H9 (cell line): ENCODE measurements at regions not wholly inside any gene's neighbourhood (a gene's known extent, or its start where the extent isn't known, plus 50 kb on each side); places are given as distances from the start of the nearest gene placed in this dataset.
"Not testable (repeated sequence)": the region's sequence is repeated elsewhere in the genome, so short reads cannot be mapped to it uniquely, and the experiment has no call there.

ENCODE experiments used
- DNase-seq: peaks from one replicate; pipeline ENCODE4 v3.0.0-alpha.2; 2017
- H2AFZ ChIP-seq: one replicate; pipeline ENCODE4 v1.6.1; 2013; ENCODE audit warnings: mild to moderate bottlenecking, low read length, control low read depth, moderate library complexity
- H2AK5ac ChIP-seq: 2 replicates; pipeline ENCODE4 v1.6.1; 2013; ENCODE audit warnings: low read length, control low read depth, mixed read lengths; ENCODE audit not compliant: insufficient read length
- H2BK120ac ChIP-seq: one replicate; pipeline ENCODE4 v1.6.1; 2013; ENCODE audit warnings: low read depth, mild to moderate bottlenecking, low read length, control low read depth, inconsistent platforms; ENCODE audit not compliant: poor library complexity, severe bottlenecking
- H2BK12ac ChIP-seq: 2 replicates; pipeline ENCODE4 v1.6.1; 2013; ENCODE audit warnings: low read length, control low read depth, mixed read lengths, low read depth; ENCODE audit not compliant: insufficient read length
- H2BK15ac ChIP-seq: 2 replicates; pipeline ENCODE4 v1.6.1; 2013; ENCODE audit warnings: low read depth, low read length, control low read depth
- H2BK20ac ChIP-seq: one replicate; pipeline ENCODE4 v1.6.1; 2013; ENCODE audit warnings: low read depth, mild to moderate bottlenecking, low read length, control low read depth, inconsistent platforms; ENCODE audit not compliant: poor library complexity, severe bottlenecking
- H2BK5ac ChIP-seq: 2 replicates; pipeline ENCODE4 v1.6.1; 2013; ENCODE audit warnings: low read length, control low read depth, mixed read lengths; ENCODE audit not compliant: insufficient read length
- H3K14ac ChIP-seq: 2 replicates; pipeline ENCODE4 v1.6.1; 2013; ENCODE audit warnings: low read length, control low read depth; ENCODE audit not compliant: insufficient read depth
- H3K18ac ChIP-seq: 2 replicates; pipeline ENCODE4 v1.6.1; 2013; ENCODE audit warnings: low read depth, mild to moderate bottlenecking, mixed read lengths, low read length, control low read depth; ENCODE audit not compliant: insufficient read length
- H3K23ac ChIP-seq: 2 replicates; pipeline ENCODE4 v1.6.1; 2013; ENCODE audit warnings: low read length, control low read depth, mixed read lengths, low read depth; ENCODE audit not compliant: insufficient read length
- H3K23me2 ChIP-seq: 2 replicates; pipeline ENCODE4 v1.6.1; 2013; ENCODE audit warnings: low read depth, mild to moderate bottlenecking, mixed read lengths, low read length, control low read depth; ENCODE audit not compliant: insufficient read length, poor library complexity, severe bottlenecking
- H3K27ac ChIP-seq: 2 replicates; pipeline ENCODE4 v1.5.1; 2013; ENCODE audit warnings: low read length, control low read depth, mixed read lengths, low read depth; ENCODE audit not compliant: insufficient read length
- H3K27me3 ChIP-seq: 2 replicates; pipeline ENCODE4 v1.6.1; 2013; ENCODE audit warnings: low read length, control low read depth, inconsistent platforms; ENCODE audit not compliant: insufficient read depth
- H3K4ac ChIP-seq: 2 replicates; pipeline ENCODE4 v1.6.1; 2013; ENCODE audit warnings: low read depth, mild to moderate bottlenecking, control low read depth, inconsistent platforms, low read length, moderate library complexity
- H3K4me1 ChIP-seq: 2 replicates; pipeline ENCODE4 v1.6.1; 2013; ENCODE audit warnings: low read length, control low read depth, inconsistent platforms; ENCODE audit not compliant: insufficient read depth
- H3K4me2 ChIP-seq: 2 replicates; pipeline ENCODE4 v1.6.1; 2013; ENCODE audit warnings: low read length, control low read depth, mixed read lengths; ENCODE audit not compliant: insufficient read length, insufficient read depth
- H3K56ac ChIP-seq: 2 replicates; pipeline ENCODE4 v1.6.1; 2013; ENCODE audit warnings: low read depth, mild to moderate bottlenecking, mixed read lengths, low read length, control low read depth; ENCODE audit not compliant: insufficient read length
- H3K79me1 ChIP-seq: 2 replicates; pipeline ENCODE4 v1.6.1; 2013; ENCODE audit warnings: low read depth, mild to moderate bottlenecking, moderate library complexity, low read length, control low read depth, inconsistent platforms; ENCODE audit not compliant: insufficient read depth, poor library complexity, severe bottlenecking
- H3K79me2 ChIP-seq: 2 replicates; pipeline ENCODE4 v1.6.1; 2013; ENCODE audit warnings: low read length, control low read depth, inconsistent platforms; ENCODE audit not compliant: insufficient read depth
- H3K9ac ChIP-seq: 2 replicates; pipeline ENCODE4 v1.6.1; 2013; ENCODE audit warnings: low read length, control low read depth, mixed read lengths; ENCODE audit not compliant: insufficient read length; ENCODE audit errors: extremely low read depth
- H3K9me3 ChIP-seq: one replicate; pipeline ENCODE4 v1.6.1; 2013; ENCODE audit warnings: low read depth, low read length, inconsistent platforms; ENCODE audit not compliant: control insufficient read depth
- H3T11ph ChIP-seq: one replicate; pipeline ENCODE4 v1.6.1; 2013; ENCODE audit warnings: mild to moderate bottlenecking, low read length, control low read depth, inconsistent platforms
- H4K20me1 ChIP-seq: one replicate; pipeline ENCODE4 v1.6.1; 2013; ENCODE audit not compliant: control insufficient read depth, insufficient read length, insufficient read depth
- H4K5ac ChIP-seq: 2 replicates; pipeline ENCODE4 v1.6.1; 2013; ENCODE audit warnings: low read depth, mild to moderate bottlenecking, mixed read lengths, low read length, control low read depth; ENCODE audit not compliant: insufficient read length
- H4K8ac ChIP-seq: replicated peaks from 2 replicates; pipeline ENCODE4 v1.6.1; 2013; ENCODE audit warnings: low read length, control low read depth, mixed read lengths, low read depth; ENCODE audit not compliant: insufficient read length
- H4K91ac ChIP-seq: 2 replicates; pipeline ENCODE4 v1.6.1; 2013; ENCODE audit warnings: low read depth, mild to moderate bottlenecking, moderate library complexity, mixed read lengths, low read length, control low read depth; ENCODE audit not compliant: insufficient read length
- H3K27ac Mint-ChIP-seq, 3 experiments: 2 replicates in 2 of 3; 3 replicates in 1 of 3; pipeline ENCODE4 v1.8.0; 2020 to 2021; ENCODE audit warnings: mixed read lengths in 3 of 3, mild to moderate bottlenecking in 1 of 3, moderate library complexity in 1 of 3
- H3K27me3 Mint-ChIP-seq: 2 replicates; pipeline ENCODE4 v1.8.0; 2021; ENCODE audit warnings: low read depth, mild to moderate bottlenecking, moderate library complexity, mixed read lengths
- H3K36me3 Mint-ChIP-seq, 3 experiments: 2 replicates in 2 of 3; 3 replicates in 1 of 3; pipeline ENCODE4 v1.8.0; 2020 to 2021; ENCODE audit warnings: low read depth in 3 of 3, mixed read lengths in 3 of 3; ENCODE audit not compliant: insufficient read depth in 1 of 3
- H3K4me1 Mint-ChIP-seq, 2 experiments: 2 replicates each; pipeline ENCODE4 v1.8.0; 2020; ENCODE audit warnings: mixed read lengths in 2 of 2
- H3K4me3 Mint-ChIP-seq, 2 experiments: 2 replicates in 1 of 2; 3 replicates in 1 of 2; pipeline ENCODE4 v1.8.0; 2020 to 2021; ENCODE audit warnings: mild to moderate bottlenecking in 2 of 2, mixed read lengths in 2 of 2, moderate library complexity in 1 of 2
- H3K9me3 Mint-ChIP-seq, 2 experiments: 2 replicates in 1 of 2; 3 replicates in 1 of 2; pipeline ENCODE4 v1.8.0; 2020; ENCODE audit warnings: mild to moderate bottlenecking in 2 of 2, mixed read lengths in 2 of 2, moderate library complexity in 1 of 2
- WGBS: extraction: QIAGEN DNeasy Blood & Tissue Kit; methylation state at CpG from one replicate; pipeline ENCODE4 v1.1.7; 2013; ENCODE audit warnings: missing lambda C conversion rate, low lambda C conversion rate, mixed read lengths; ENCODE audit not compliant: insufficient read length; ENCODE audit errors: extremely low coverage; 5-methylcytosine and 5-hydroxymethylcytosine counted together
- TF ChIP-seq, protein P1 (sequence below): fragments of 200-600 bp; sonication (generic); conservative IDR thresholded peaks from 3 replicates; pipeline ENCODE4 v1.8.0; 2021; ENCODE audit warnings: antibody characterized with exemption, mild to moderate bottlenecking

- Histone ChIP-seq H3K79me2 (no peaks in the 10 kb centered on the region), H3K9me3 (no peaks in the 10 kb centered on the region), H2AFZ (no peak overlapping the region), H4K20me1 (no peaks in the 10 kb centered on the region), H3K14ac (no peak overlapping the region), H2BK15ac (0 out of 2 replicates have a peak overlapping the region, but pooled peaks have one; percentile 6), H3K27me3 (no peaks in the 10 kb centered on the region), H2BK20ac (no peak overlapping the region), H3K4me2 (no peak overlapping the region), H4K91ac (no peak overlapping the region), H3K4me1 (no peaks in the 10 kb centered on the region), H3T11ph (no peak overlapping the region), H2BK12ac (no peak overlapping the region), H2AK5ac (no peak overlapping the region), H3K18ac (no peak overlapping the region), H3K4ac (no peak overlapping the region), H3K23ac (no peak overlapping the region), H3K9ac (no peak overlapping the region), H2BK120ac (no peak overlapping the region), H2BK5ac (no peak overlapping the region), H3K23me2 (no peaks in the 10 kb centered on the region), H3K79me1 (no peaks in the 10 kb centered on the region), H4K8ac (no peak overlapping the region), H4K5ac (no peak overlapping the region), H3K27ac (no peak overlapping the region), H3K56ac (no peak overlapping the region)
- peaks cover 0 to 4% of the 10 kb centered on the region in 2 experiments; a peak in 2 of 5 replicates for H3K9me3 Mint-ChIP-seq
- no peaks in the 10 kb centered on the region for H3K27me3 Mint-ChIP-seq
- H3K4me1 Mint-ChIP-seq: peaks cover 8 to 9% of the 10 kb centered on the region in 2 experiments; a peak in 3 of 4 replicates
- no peak overlapping the region for H3K4me3 Mint-ChIP-seq
- WGBS: no CpG with 5 or more reads among the region's 5 CpGs
- H3K27ac Mint-ChIP-seq: no peak overlapping the region
- no peaks in the 10 kb centered on the region; a peak in 1 of 7 replicates for H3K36me3 Mint-ChIP-seq
- TF ChIP-seq, protein P1, sequence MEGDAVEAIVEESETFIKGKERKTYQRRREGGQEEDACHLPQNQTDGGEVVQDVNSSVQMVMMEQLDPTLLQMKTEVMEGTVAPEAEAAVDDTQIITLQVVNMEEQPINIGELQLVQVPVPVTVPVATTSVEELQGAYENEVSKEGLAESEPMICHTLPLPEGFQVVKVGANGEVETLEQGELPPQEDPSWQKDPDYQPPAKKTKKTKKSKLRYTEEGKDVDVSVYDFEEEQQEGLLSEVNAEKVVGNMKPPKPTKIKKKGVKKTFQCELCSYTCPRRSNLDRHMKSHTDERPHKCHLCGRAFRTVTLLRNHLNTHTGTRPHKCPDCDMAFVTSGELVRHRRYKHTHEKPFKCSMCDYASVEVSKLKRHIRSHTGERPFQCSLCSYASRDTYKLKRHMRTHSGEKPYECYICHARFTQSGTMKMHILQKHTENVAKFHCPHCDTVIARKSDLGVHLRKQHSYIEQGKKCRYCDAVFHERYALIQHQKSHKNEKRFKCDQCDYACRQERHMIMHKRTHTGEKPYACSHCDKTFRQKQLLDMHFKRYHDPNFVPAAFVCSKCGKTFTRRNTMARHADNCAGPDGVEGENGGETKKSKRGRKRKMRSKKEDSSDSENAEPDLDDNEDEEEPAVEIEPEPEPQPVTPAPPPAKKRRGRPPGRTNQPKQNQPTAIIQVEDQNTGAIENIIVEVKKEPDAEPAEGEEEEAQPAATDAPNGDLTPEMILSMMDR: no peak
- DNase-seq: no peak
These were observed 296.9 kb upstream of the SGK1 start for GRCh38 chr6:134614606-134615485.

DNA sequence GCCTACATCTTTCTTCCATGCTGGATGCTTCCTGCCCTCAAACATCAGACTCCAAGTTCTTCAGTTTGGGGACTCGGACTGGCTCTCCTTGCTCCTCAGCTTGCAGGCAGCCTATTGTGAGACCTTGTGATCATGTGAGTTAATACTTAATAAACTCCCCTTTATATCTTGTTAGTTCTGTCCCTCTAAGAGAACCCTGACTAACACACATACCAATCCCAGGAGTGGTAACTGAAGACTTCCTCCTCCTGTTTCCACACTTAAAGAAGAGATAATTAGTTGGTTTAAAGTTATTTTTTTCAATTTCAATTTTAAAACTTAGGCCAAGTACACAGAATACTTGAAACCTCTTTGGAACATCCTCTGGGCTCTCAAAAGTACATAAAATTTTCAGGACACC, 294.2 kb upstream of the SGK1 start:
- not testable (repeated sequence) for H4K8ac ChIP-seq, H3K36me3 Mint-ChIP-seq, H4K5ac ChIP-seq, H3K56ac ChIP-seq, H3K4me1 Mint-ChIP-seq, H2BK20ac ChIP-seq, H2BK120ac ChIP-seq, H3K18ac ChIP-seq, H3T11ph ChIP-seq, H2BK15ac ChIP-seq, H3K27ac Mint-ChIP-seq, H4K91ac ChIP-seq, H3K79me1 ChIP-seq, H3K14ac ChIP-seq, H2BK5ac ChIP-seq, H3K27me3 ChIP-seq, H3K4me3 Mint-ChIP-seq, H2AFZ ChIP-seq, DNase-seq, H3K9me3 ChIP-seq, H3K9me3 Mint-ChIP-seq, H3K79me2 ChIP-seq, H4K20me1 ChIP-seq, H3K27ac ChIP-seq, H3K4ac ChIP-seq, H2AK5ac ChIP-seq, H3K9ac ChIP-seq, H3K23me2 ChIP-seq, H3K27me3 Mint-ChIP-seq, H2BK12ac ChIP-seq, H3K4me2 ChIP-seq, H3K4me1 ChIP-seq, H3K23ac ChIP-seq
- no CpG with 5 or more reads among the region's 1 CpG for WGBS
